SK-N-SH (cell line): ENCODE measurements at regions not wholly inside any gene's neighbourhood (a gene's known extent, or its start where the extent isn't known, plus 50 kb on each side); places are given as distances from the start of the nearest gene placed in this dataset.
A peak's percentile ranks its signal among the peaks of the same experiment; 100 is the strongest.

Experiments
- CTCF ChIP-seq: fragments of 200-600 bp; sonication (generic); IDR thresholded peaks from 2 replicates; pipeline ENCODE4 v1.6.1; 2017; ENCODE audit warnings: antibody characterized with exemption, mild to moderate bottlenecking, moderate library complexity
- GABPA ChIP-seq: IDR thresholded peaks from 2 replicates; pipeline ENCODE4 v1.4.0; 2012; ENCODE audit warnings: low read depth, mild to moderate bottlenecking
- POLR2AphosphoS5 ChIP-seq: IDR thresholded peaks from 2 replicates; pipeline ENCODE4 v1.6.1; 2012; ENCODE audit warnings: low read depth, low read length
- TEAD4 ChIP-seq: IDR thresholded peaks from 2 replicates; pipeline ENCODE4 v1.4.0; 2012; ENCODE audit warnings: mild to moderate bottlenecking, borderline replicate concordance; ENCODE audit not compliant: insufficient read depth

- TF ChIP-seq POLR2AphosphoS5 (no peak), GABPA (no peak), CTCF (no peak), TEAD4 (0 out of 2 replicates have a peak, but pooled peaks have one; percentile 34)
Observed at GRCh38 chr16:64356267-64356666, 765.6 kb downstream of the CDH11 start.
